NCI-H128 (cell line): ENCODE measurements at regions not wholly inside any gene's neighbourhood (a gene's known extent, or its start where the extent isn't known, plus 50 kb on each side); places are given as distances from the start of the nearest gene placed in this dataset.

Experiments
- DNase-seq: peaks from one replicate; lab custom pipeline; 2025; ENCODE audit not compliant: unreplicated experiment; lab: John Stamatoyannopoulos, UW

DNA sequence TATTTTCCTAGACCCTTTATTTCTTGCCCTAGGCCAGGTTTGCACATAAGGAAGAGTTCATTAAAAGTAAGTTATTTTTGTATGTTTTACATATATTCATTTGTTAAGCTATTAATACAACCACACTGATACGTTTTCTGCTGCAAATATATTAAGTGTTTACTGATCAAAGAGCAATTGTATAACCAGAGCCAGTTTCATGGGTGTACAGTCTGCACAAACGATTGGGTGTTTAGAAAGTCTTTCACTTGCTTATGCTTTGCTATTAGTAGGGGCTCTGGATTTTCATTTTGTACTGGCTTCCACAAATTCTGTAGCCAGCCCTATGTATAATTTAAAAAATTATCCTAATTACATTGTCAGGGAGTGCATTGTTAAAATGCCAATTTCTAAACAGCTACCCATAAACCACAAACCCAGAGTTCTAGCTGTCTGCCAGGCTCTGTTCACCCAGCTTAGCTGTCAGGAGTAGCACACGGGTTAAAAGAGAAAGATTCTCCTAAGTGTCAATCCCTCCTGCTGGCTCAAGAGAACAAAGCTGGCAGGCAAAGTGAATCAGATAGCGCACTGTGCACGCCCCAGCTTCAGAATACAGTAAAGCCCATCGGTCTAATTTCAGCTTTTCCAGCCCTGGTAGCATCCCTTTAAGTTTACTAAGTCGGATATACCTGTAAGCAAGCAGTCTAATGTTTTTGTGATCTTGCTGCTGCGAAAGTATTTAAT lies 151.0 kb upstream of the LMO3 start:
- DNase-seq = no peak

DNA sequence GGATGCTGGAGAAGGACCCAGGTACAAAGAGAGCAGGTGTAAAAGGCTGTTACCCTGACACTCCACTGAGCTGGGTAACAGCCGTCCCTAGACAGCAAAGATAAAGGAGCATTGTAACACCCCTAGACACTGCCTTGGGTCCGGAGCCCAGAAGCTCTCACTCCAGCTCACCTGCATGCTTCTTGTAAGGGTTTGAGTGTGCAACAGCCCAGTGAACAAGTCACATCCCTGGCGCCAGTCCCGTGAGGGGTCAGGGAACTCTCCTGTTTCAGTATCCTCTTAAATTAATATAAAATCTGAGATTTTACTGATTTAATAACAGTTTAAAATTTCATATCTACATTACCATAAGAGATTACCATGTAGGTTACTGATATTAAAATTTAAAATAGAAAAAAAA lies 124.8 kb upstream of the LMO3 start:
- DNase-seq = no peak

DNA sequence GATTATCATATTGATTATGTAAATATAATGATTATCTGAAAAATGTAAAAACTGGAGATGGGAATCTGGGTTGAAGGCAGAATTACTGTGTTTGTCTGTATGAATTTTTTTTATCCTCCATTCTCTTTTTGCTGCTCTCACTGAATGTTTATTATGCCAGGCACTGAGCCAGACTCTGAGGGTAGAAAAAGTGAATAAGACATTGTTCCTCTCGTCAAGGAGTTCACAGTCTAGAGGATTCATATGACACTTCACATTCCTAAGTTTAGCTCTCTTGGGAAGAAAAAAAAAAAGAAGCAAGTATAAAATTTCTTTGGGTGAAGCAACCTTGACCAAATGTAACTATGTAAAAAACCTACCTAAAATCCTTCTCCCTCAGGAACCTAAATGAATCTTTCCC lies 120.9 kb upstream of the LMO3 start:
- DNase-seq = no peak

DNA sequence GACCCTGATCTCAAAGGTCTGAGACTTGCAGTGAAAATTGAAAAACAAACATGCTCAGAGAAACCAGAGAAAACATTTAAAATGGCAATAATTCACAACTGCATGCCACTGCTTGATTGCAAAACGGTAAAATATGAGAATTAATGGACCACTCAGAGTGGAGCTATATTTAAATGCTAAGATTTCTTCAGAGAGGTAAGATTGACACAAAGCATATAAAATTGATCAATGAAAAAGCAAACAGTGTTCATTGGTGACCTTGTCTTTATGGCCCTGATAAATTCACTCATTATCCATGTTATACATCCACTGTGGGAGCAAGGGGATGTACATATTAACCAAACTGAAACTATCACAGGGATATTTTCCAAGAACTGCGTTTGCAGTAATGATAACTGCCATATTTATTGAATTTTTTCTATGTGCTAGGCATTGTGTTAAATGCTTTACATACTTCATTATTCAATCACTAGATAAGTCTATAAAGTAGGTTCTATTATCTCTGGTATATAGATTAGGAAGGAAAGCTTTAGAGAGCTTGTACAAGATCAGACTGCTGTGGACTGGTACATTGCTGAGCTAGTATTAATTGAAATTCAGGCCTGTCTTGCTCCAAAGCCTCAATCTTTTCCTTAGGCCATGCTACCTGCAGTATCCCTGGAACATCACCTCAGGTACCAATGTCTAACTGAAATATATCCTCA lies 113.9 kb upstream of the LMO3 start:
- DNase-seq = no peak

DNA sequence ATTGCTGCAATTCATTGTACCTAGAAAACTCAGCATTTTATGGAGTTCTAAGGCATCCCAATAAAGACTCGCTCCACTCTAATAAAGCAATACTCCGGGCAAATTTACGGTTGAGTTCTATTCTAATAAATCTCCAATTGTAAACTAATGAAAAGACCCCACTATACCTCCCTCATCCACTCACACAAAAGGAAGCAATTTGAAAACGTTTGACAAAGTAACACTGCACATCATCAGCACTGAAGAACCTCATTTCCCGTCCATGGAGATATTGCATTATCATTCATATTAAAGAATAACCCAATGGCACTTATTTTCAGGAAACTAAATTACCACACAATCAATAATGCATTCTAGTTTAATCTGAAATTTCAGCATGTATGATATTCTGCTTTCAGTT lies 111.0 kb upstream of the LMO3 start:
- no peak for DNase-seq

DNA sequence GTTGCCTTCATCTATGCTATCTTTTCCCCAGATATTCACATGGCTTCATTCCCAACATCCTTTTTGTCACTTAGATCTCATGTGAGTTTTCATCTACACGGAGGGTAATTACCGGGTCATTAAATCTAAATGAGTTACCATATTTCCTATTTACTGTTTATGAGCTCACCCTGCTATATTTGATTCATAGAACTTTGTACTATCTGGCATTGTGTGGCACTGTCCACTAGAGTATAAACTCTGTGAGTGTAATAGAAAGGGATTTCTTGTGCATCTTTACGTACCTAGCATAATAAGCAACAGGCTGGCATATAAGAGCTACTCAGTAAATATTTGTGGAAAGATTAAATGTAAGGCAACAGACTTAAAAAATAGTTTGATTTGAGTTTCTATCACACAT lies 86.1 kb upstream of the LMO3 start:
- no peak for DNase-seq

DNA sequence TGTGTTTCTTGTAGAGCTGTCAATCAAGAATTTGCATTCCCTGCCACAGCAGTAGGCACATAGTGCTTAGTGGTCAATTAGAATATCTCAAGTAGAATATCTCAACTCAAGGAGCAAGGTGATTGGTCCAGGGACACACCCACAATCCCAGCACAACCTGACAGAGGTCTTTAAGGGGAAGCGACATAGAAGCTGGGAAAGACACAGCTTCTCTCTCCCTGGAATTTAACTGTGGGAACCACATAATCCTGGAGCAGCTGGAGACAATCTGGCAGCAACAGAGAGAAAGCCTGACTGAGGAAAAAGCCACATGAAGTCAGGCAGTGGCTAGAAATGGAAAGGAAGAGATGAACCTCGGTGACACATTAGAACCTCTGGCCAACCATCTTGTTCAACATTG lies 85.7 kb upstream of the LMO3 start:
- no peak for DNase-seq

DNA sequence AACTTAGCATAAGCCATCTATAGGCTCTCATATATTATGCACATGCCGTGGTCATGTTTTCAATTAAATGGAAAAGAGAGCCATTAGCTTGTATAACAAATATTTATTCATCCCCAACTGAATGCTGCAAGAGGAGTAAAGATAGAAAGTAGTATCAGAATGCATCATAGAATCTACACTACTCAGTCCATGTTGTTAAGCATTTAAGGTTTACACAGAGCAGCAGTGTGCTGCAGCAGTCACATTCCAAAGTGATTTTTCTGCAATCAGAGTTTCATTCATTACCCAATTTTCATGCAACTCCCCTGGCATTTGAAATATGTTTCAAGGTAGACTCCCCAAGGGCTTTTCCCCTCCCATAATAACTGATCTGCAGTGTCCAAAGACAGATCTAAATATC lies 82.2 kb upstream of the LMO3 start:
- DNase-seq = no peak

DNA sequence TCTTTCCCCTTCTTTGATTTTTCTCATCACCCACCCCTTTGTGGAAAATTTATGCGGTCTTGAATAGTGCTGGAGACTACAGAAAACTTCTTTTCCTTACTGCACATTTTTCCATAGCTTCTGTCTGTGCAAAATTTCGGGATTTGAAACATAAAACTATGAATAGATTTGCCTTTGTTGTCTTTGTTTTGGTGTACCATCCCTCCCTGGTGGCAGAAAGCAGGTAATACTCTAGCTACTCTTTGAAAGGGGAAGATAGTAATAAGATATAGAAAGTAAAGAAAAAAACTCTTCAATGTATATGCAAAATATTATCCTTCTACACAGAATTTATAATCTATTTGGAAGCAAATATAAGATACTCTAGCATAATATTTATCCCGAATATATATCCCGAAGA lies 79.1 kb upstream of the LMO3 start:
- no peak for DNase-seq

DNA sequence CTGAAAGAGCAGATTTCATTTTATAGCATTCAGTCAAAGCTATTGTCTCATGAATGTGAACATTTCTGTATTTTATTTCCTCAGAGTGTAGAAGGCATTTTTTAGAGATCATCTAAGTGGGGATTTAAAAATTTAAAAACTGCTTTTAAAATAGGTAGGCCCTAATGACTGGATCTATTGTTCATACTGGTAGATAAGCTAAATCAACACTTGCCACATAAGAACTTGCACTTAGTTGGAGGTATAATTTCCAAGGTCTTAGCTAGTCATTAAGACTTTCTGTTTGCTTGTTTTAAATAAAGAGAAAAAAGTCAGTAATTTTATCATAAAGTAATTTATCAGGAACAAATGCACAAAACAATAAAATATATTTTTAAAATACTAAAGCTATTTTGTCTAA lies 75.2 kb upstream of the LMO3 start:
- DNase-seq = no peak

DNA sequence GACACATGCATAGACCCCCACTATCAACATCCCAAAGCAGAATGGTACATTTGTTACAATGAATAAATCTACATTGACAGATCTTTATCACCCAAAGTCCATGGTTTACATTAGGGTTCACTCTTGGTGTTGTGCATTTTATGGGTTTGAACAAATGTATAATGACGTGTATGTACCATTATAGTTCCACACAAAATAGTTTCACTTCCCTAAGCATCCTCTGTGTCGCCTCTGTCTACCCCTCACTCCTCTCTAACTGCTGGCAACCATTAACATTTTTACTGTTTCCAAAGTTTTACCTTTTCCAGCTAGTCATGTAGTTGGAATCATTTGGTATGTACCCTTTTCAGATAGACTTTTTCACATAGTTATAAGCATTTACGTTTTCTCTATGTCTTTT lies 69.5 kb upstream of the LMO3 start:
- no peak for DNase-seq

DNA sequence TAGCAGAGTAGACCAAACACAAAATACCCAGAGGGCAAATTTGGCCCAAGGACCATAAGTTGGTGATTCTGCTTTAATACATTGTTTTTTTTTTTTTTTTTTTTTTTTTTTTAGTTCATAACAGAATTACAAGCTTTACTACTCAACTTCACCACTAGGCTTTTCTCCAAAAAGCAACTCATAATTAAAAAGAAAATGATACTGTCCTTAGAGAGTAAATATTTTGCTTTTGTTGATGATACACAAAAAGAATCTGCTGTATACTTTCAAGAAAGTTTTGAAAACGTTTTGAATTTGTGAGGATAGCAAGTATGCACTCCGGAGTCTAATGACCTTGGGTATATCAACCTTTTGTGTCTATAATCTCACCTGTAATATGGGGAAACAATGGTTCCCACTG lies 68.9 kb upstream of the LMO3 start:
- no peak for DNase-seq

DNA sequence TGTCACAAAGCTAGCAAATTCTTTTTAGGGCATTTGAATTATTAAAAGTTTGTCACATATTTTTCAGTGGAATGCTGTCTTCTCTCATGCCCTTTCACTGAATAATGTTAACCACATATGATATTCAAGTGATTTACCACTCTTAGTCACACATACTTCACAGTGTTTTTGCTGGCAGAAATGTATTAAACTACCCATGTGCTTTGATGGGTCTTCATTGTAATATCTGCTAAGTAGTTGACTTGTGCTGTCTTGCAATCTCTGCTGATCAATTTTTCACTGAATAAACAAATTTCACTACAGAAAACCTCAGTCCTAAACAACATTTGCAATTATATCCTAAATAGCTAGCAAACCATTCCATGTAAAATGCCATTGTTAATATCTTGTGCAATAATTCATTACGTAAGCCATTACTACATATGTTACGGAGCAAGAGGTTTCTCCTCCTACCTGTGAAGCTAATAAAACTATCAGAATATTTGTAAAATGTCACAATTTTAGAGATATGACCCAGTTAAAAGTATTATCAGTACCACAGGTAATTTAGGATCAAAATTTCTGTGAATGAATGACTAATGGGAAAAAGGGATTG lies 64.6 kb upstream of the LMO3 start:
- no peak for DNase-seq

DNA sequence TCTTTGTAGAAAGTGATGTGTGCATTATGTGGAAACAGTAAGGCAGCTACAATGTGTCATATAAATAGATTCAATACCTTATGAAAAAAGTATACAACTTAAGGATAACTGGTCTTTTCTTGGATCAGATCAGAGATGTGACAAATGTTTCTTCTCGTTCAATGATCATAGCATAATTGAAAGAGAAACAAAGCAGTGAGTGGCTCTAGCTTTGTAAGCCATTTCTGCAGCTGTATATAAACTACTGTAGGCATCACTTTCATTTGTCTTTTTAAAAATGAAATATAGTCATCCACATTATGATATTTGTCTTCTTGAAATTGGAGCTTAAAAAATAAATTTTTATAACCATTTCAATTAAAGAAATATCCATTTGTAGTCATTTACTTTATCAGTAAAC lies 63.8 kb upstream of the LMO3 start:
- no peak for DNase-seq

DNA sequence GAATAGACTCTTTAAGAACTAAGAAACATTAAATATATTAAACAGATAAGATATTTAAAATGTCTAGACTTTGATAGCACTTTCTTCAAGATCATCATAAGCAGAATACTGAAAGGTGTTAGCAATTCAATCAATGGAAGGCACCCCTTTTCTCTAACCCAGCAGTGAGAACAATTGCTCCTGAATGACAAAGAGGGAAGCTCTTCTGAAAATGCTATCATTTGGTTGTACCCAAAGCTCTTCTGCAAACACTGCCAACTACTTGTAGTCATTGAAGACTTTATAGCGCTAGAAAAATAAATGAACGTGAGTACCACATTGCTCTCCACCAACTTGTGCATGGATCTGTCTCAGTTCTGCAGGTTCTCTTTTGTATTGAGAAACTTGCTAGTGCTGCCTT lies 62.2 kb upstream of the LMO3 start:
- DNase-seq = no peak

DNA sequence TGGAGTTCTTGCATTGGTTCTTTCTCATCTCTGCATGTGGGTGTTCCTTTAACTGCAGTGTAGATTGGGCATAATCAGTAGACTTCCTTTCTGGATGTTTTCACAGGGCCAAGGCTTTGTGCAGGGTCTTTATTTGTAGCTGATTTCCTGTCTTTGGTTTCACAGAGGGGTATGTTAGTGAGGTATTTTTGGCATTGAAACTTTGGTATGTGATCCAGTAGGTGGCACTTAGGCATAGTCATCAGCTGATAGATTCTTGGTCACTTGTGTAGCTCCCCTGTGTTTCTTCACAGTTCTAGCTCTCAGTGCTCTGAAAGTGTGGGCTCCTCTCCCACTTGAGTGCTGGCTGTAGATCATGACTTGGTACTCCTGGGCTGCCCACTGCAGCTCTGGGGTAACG lies 52.7 kb upstream of the LMO3 start:
- no peak for DNase-seq
